OCI-LY1 (cell line): ENCODE measurements at regions not wholly inside any gene's neighbourhood (a gene's known extent, or its start where the extent isn't known, plus 50 kb on each side); places are given as distances from the start of the nearest gene placed in this dataset.
"Not testable (repeated sequence)": the region's sequence is repeated elsewhere in the genome, so short reads cannot be mapped to it uniquely, and the experiment has no call there.

Source experiments
- EZH2 ChIP-seq: fragments of 200-600 bp; sonication (generic), shearing (Covaris generic); IDR thresholded peaks from 2 replicates; pipeline ENCODE4 v1.8.0; 2017; ENCODE audit warnings: borderline replicate concordance, mixed run types, mild to moderate bottlenecking, antibody characterized with exemption, low read length, moderate library complexity, mixed read lengths
- TF ChIP-seq, protein P1 (sequence below): fragments of 200-600 bp; sonication (generic), shearing (Covaris generic); IDR thresholded peaks from 2 replicates; pipeline ENCODE4 v1.5.1; 2017; ENCODE audit warnings: mild to moderate bottlenecking, antibody characterized with exemption, low read length, moderate library complexity, mixed read lengths

DNA sequence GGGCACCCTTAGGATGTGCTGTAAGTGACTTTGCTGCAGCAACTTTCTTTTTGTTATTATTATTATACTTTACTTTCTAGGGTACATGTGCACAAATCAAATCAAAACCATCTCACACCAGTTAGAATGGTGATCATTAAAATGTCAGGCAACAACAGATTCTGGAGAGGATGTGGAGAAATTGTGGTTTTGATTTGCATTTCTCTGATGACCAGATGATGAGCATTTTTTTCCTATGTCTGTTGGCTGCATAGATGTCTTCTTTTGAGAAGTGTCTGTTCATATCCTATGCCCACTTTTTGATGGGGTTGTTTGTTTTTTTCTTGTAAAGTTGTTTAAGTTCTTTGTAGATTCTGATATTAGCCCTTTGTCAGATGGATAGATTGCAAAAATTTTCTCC, 164.4 kb upstream of the AJAP1 start:
- TF ChIP-seq, protein P1, sequence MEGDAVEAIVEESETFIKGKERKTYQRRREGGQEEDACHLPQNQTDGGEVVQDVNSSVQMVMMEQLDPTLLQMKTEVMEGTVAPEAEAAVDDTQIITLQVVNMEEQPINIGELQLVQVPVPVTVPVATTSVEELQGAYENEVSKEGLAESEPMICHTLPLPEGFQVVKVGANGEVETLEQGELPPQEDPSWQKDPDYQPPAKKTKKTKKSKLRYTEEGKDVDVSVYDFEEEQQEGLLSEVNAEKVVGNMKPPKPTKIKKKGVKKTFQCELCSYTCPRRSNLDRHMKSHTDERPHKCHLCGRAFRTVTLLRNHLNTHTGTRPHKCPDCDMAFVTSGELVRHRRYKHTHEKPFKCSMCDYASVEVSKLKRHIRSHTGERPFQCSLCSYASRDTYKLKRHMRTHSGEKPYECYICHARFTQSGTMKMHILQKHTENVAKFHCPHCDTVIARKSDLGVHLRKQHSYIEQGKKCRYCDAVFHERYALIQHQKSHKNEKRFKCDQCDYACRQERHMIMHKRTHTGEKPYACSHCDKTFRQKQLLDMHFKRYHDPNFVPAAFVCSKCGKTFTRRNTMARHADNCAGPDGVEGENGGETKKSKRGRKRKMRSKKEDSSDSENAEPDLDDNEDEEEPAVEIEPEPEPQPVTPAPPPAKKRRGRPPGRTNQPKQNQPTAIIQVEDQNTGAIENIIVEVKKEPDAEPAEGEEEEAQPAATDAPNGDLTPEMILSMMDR: not testable (repeated sequence)
- not testable (repeated sequence) for TF ChIP-seq EZH2
